PC-9 (cell line): ENCODE measurements at regions not wholly inside any gene's neighbourhood (a gene's known extent, or its start where the extent isn't known, plus 50 kb on each side); places are given as distances from the start of the nearest gene placed in this dataset.

Source experiments
- BruUV-seq: library from RNA; stranded (reverse); fragments of 400-500 nt; replicated peaks from 2 replicates; lab custom pipeline; 2021; lab: Mats Ljungman, UMichigan
- CTCF ChIA-PET: fragments of 300-600 bp; sonication (Branson Sonifier 250); formaldehyde crosslinking; loops from one replicate; lab custom pipeline; 2022; ENCODE audit warnings: antibody characterized with exemption; lab: Charles Lee
- POLR2A ChIA-PET: fragments of 300-600 bp; sonication (Branson Sonifier 250); formaldehyde crosslinking; loops from one replicate; lab custom pipeline; 2022; ENCODE audit warnings: antibody characterized with exemption; ENCODE audit not compliant: unreplicated experiment; lab: Charles Lee
- DNase-seq, 2 experiments: peaks; one replicate each; pipeline versions ENCODE4 v3.0.0 to v3.0.0-alpha.2; 2015 to 2022; ENCODE audit warnings: mixed read lengths in 1 of 2
- H2AFZ ChIP-seq: fragments of 200-600 bp; sonication (generic); 2 replicates; pipeline ENCODE4 v1.8.1; 2017; ENCODE audit warnings: antibody characterized with exemption
- H3F3A ChIP-seq: fragments of 200-600 bp; sonication (generic); 2 replicates; pipeline ENCODE4 v1.8.1; 2017; ENCODE audit warnings: antibody characterized with exemption, mild to moderate bottlenecking, low read depth; ENCODE audit not compliant: insufficient read depth
- H3K27ac ChIP-seq: fragments of 200-600 bp; sonication (generic); 2 replicates; pipeline ENCODE4 v1.6.1; 2016; ENCODE audit warnings: mixed run types
- H3K27me3 ChIP-seq: fragments of 200-600 bp; sonication (generic); 2 replicates; pipeline ENCODE4 v1.6.1; 2016; ENCODE audit warnings: low read depth, mixed run types; ENCODE audit not compliant: insufficient read depth
- H3K36me3 ChIP-seq: fragments of 200-600 bp; sonication (generic); 2 replicates; pipeline ENCODE4 v1.6.1; 2016; ENCODE audit warnings: low read depth, mixed run types
- H3K4me1 ChIP-seq: fragments of 200-600 bp; sonication (generic); replicated peaks from 2 replicates; pipeline ENCODE4 v1.6.1; 2016; ENCODE audit warnings: mixed run types; ENCODE audit not compliant: insufficient read depth
- H3K4me2 ChIP-seq: fragments of 200-600 bp; sonication (generic); 2 replicates; pipeline ENCODE4 v1.6.1; 2017; ENCODE audit warnings: mixed run types
- H3K4me3 ChIP-seq: fragments of 200-600 bp; sonication (generic); 2 replicates; pipeline ENCODE4 v1.6.1; 2016; ENCODE audit warnings: mixed run types
- H3K79me2 ChIP-seq: fragments of 200-600 bp; sonication (generic); 2 replicates; pipeline ENCODE4 v1.6.1; 2017; ENCODE audit warnings: low read depth, mixed run types
- H3K9me2 ChIP-seq: fragments of 200-600 bp; sonication (generic); 2 replicates; pipeline ENCODE4 v1.8.1; 2017; ENCODE audit warnings: mild to moderate bottlenecking; ENCODE audit not compliant: insufficient read depth
- H3K9me3 ChIP-seq: fragments of 200-600 bp; sonication (generic); 2 replicates; pipeline ENCODE4 v1.8.1; 2016; ENCODE audit warnings: low read depth; ENCODE audit not compliant: insufficient read depth
- H4K20me1 ChIP-seq: fragments of 200-600 bp; sonication (generic); 2 replicates; pipeline ENCODE4 v1.8.1; 2017; ENCODE audit not compliant: insufficient read depth
- EZH2 ChIP-seq: fragments of 200-600 bp; sonication (generic); IDR thresholded peaks from 2 replicates; pipeline ENCODE4 v1.8.0; 2017; ENCODE audit warnings: antibody characterized with exemption, low read depth
- intact Hi-C: fragments of 100-400 bp; cut with micrococcal nuclease; formaldehyde crosslinking; loops from one replicate; pipeline ENCODE4 v1.10.0; 2022; ENCODE audit not compliant: unreplicated experiment
- TF ChIP-seq, protein P1 (sequence below): fragments of 200-600 bp; sonication (generic); conservative IDR thresholded peaks from 2 replicates; pipeline ENCODE4 v1.6.1; 2017; ENCODE audit warnings: mixed run types, antibody characterized with exemption, mild to moderate bottlenecking, moderate library complexity

DNA sequence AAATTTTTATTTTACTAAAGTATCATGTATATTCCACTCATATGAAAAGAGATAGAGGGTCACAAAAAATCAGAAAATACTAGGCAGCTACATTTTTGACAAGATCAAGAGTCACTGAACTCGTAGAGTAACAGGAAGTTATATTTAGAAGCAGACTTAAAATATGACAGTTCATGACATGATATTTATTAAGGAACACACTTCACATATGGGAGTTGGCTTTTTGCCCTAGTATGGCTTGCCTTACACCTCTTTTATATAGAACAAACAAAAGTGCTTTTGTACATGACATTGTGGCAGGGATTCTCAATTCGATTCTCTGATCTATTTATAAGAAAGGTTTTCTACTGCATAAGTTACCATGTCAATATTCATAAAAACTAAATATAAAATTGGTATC, 80.1 kb upstream of the GBE1 start:
- no peaks in the 10 kb centered on the region for H3K9me2 ChIP-seq

DNA sequence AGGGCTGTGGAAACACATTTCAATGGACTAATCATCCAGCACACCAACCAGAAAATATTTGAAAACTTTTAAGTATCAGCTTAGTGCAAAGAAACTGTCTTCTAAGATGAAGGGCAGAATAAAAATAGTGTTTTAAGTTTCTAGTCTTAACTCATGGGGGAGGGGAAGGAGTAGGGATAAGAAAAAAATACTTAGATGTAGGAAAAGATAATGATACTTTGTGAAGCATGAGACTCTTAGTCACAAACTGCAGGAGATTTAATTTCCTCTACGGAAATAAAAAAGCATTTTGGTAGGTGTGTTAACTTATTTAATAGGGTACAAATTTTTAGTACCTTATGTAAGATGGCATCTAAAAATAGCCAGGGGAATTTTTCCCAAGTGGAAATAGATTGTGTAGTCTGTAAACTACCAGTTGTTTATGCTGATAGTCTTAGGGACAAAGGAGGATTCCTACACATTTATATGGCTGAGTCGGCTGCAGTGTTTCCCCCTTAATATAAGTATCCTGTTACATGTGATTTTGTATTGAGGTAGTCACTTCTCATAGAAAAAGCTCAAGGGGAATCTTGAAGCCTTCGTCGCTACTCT, 78.2 kb upstream of the GBE1 start:
- H3K9me3 ChIP-seq: no peaks in the 10 kb centered on the region
- H3K4me2 ChIP-seq: no peak overlapping the region
- no peaks in the 10 kb centered on the region for H3K27me3 ChIP-seq
- no peak for DNase-seq
- H3K9me2 ChIP-seq: no peaks in the 10 kb centered on the region
- no peak overlapping the region for H3K27ac ChIP-seq
- no peaks in the 10 kb centered on the region for H3F3A ChIP-seq
- intact Hi-C loops: no loop called here
- no peak overlapping the region for H3K4me3 ChIP-seq
- H3K4me1 ChIP-seq: no peaks in the 10 kb centered on the region
- no peaks in the 10 kb centered on the region for H3K79me2 ChIP-seq
- no peaks in the 10 kb centered on the region for H4K20me1 ChIP-seq
- no TSS peak for BruUV-seq
- TF ChIP-seq EZH2: no peak
- TF ChIP-seq, protein P1, sequence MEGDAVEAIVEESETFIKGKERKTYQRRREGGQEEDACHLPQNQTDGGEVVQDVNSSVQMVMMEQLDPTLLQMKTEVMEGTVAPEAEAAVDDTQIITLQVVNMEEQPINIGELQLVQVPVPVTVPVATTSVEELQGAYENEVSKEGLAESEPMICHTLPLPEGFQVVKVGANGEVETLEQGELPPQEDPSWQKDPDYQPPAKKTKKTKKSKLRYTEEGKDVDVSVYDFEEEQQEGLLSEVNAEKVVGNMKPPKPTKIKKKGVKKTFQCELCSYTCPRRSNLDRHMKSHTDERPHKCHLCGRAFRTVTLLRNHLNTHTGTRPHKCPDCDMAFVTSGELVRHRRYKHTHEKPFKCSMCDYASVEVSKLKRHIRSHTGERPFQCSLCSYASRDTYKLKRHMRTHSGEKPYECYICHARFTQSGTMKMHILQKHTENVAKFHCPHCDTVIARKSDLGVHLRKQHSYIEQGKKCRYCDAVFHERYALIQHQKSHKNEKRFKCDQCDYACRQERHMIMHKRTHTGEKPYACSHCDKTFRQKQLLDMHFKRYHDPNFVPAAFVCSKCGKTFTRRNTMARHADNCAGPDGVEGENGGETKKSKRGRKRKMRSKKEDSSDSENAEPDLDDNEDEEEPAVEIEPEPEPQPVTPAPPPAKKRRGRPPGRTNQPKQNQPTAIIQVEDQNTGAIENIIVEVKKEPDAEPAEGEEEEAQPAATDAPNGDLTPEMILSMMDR: no peak
- no peaks in the 10 kb centered on the region for H3K36me3 ChIP-seq
- ChIA-PET POLR2A (no interaction called here), CTCF (no interaction called here)
- no peak overlapping the region for H2AFZ ChIP-seq

More for the DNA sequence above, 80.1 kb upstream of the GBE1 start:
- Histone ChIP-seq H3K27me3 (no peaks in the 10 kb centered on the region), H2AFZ (no peak overlapping the region), H3K36me3 (no peaks in the 10 kb centered on the region), H3K4me1 (no peaks in the 10 kb centered on the region), H3K9me3 (no peaks in the 10 kb centered on the region), H4K20me1 (no peaks in the 10 kb centered on the region), H3F3A (no peaks in the 10 kb centered on the region), H3K27ac (no peak overlapping the region), H3K79me2 (no peaks in the 10 kb centered on the region), H3K4me3 (no peak overlapping the region), H3K4me2 (no peak overlapping the region)
- DNase-seq: no peak
- no TSS peak for BruUV-seq
- POLR2A ChIA-PET: no interaction called here
- CTCF ChIA-PET: no interaction called here
- TF ChIP-seq, protein P1: no peak
- TF ChIP-seq EZH2: no peak
- intact Hi-C loops: no loop called here

DNA sequence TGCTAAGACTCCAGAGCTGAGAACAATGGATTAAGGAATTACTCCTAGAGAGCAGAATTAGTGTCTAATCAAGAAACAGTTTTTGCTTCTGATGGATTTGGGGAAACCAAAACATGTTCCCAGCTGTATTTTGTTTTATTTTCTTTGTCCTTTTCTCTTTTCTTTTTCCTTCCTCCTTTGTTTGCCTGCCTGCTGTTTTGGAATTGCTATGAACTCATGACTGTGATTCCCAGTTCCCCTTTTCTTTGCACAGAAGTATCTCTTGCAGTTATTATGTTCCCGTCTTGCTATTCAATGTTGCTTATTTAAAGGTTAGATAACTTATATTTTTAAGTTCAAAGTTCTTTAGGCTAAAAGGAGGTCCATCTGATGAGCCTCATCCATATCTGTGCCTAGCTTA, 77.0 kb upstream of the GBE1 start:
- Histone ChIP-seq H3K36me3 (no peaks in the 10 kb centered on the region), H3K4me1 (no peaks in the 10 kb centered on the region), H3K4me2 (no peak overlapping the region), H3K4me3 (no peak overlapping the region), H2AFZ (0 out of 2 replicates have a peak overlapping the region, but pooled peaks have one; percentile 46), H4K20me1 (no peaks in the 10 kb centered on the region), H3F3A (no peaks in the 10 kb centered on the region), H3K9me3 (no peaks in the 10 kb centered on the region), H3K27ac (no peak overlapping the region), H3K9me2 (no peaks in the 10 kb centered on the region), H3K27me3 (no peaks in the 10 kb centered on the region), H3K79me2 (no peaks in the 10 kb centered on the region)
- ChIA-PET CTCF (interaction anchor here (0.7 kb wide), 1 partner anchor 1688 kb away, joined by 3 read pairs; no protein-coding TSS in a partner anchor), POLR2A (no interaction called here)
- TF ChIP-seq, protein P1: no peak
- no peak for TF ChIP-seq EZH2
- no TSS peak for BruUV-seq
- no peak for DNase-seq
- intact Hi-C loops: no loop called here
